Ovary (tissue), 7 donors: ENCODE measurements at regions not wholly inside any gene's neighbourhood (a gene's known extent, or its start where the extent isn't known, plus 50 kb on each side); places are given as distances from the start of the nearest gene placed in this dataset.

ENCODE experiments used
- DNase-seq, 5 donors: peaks; one replicate each; pipeline ENCODE4 v3.0.0-alpha.2; 2019 to 2020
- H3K27ac ChIP-seq, 2 donors: fragments of 200-600 bp; one replicate each; pipeline versions ENCODE4 v1.5.1 to v1.8.0; 2019 to 2022
- H3K27me3 ChIP-seq: fragments of 200-600 bp; one replicate; pipeline ENCODE4 v1.8.0; 2022
- H3K36me3 ChIP-seq: fragments of 200-600 bp; sonication (generic); one replicate; pipeline ENCODE4 v1.5.1; 2019
- H3K4me1 ChIP-seq: one replicate; pipeline ENCODE4 v1.8.1; 2013; ENCODE audit warnings: mild to moderate bottlenecking, moderate library complexity; ENCODE audit not compliant: insufficient read depth
- H3K4me3 ChIP-seq: fragments of 200-600 bp; sonication (generic); one replicate; pipeline ENCODE4 v1.5.1; 2017
- H3K9me3 ChIP-seq, 2 donors: fragments of 200-600 bp in 1 of 2; sonication (generic) in 1 of 2; one replicate each; pipeline versions ENCODE4 v1.5.1 to v1.8.1; 2013 to 2019; ENCODE audit warnings: mild to moderate bottlenecking in 1 of 2, moderate library complexity in 1 of 2
- EP300 ChIP-seq: sonication (generic); formaldehyde crosslinking; IDR thresholded peaks from one replicate; pipeline ENCODE4 v1.6.1; 2017; ENCODE audit warnings: antibody characterized with exemption
- POLR2A ChIP-seq: fragments of 450-650 bp; IDR thresholded peaks from one replicate; pipeline ENCODE4 v1.6.1; 2017; ENCODE audit warnings: antibody characterized with exemption, mild to moderate bottlenecking, moderate library complexity
- WGBS, 3 donors: extraction: QIAGEN DNeasy Blood & Tissue Kit in 1 of 3; methylation state at CpG; one replicate each; pipeline versions ENCODE4 v1.1.5 to v1.1.7; 2013 to 2017; 5-methylcytosine and 5-hydroxymethylcytosine counted together
- intact Hi-C, 4 donors: fragments of 100-400 bp; cut with DNase I; formaldehyde crosslinking; loops; one replicate each; pipeline versions ENCODE4 v1.11.0 to v1.15.1; 2022 to 2023
- TF ChIP-seq, protein P1 (sequence below), 3 donors: fragments of 450-650 bp in 2 of 3; fragments of 200-600 bp in 1 of 3; IDR thresholded peaks; one replicate each; pipeline versions ENCODE4 v1.5.1 to v1.8.0; 2016 to 2022; ENCODE audit warnings: antibody characterized with exemption in 3 of 3, mild to moderate bottlenecking in 1 of 3
- donor health status: DM: no; HTN: no; CAD: no; lungs with moderate emphysema.
- donor health status: DM: no; HTN: no; CAD: no.
- donor health status: Bipolar disorder and iron deficiency.
- donor health status: DM: no; HTN: no; CAD: no.
- donor health status: DM: yes; HTN: yes; CAD: no.

DNA sequence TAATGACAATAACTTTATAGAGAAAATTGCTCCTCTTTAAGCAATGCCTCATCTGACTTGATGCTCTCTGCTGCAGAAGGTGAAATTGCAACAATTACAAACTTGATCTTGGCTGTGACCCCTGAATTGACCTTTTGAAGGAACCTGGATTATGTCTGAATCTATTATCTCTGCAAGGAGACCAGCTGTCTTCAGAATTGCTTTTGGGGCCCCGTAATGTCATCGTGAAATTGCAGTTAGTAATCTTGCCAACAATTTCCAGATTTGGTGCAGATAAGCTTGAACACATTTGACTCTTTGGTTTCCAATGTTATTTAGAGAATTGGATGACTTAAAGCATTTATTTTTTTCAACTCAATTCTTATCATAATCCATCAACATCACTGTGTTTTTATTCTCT, 520.6 kb downstream of the CCSER2 start:
- Histone ChIP-seq H3K4me3 (no peak overlapping the region), H3K4me1 (no peaks in the 10 kb centered on the region), H3K27me3 (no peaks in the 10 kb centered on the region), H3K9me3 (no peaks in the 10 kb centered on the region), H3K27ac (no peak overlapping the region), H3K36me3 (no peaks in the 10 kb centered on the region)
- 33 to 54% (median 52%) methylated on average over 2 of the region's 2 CpGs for WGBS, 3 donors
- intact Hi-C loops: no loop called here
- no peak for TF ChIP-seq POLR2A
- TF ChIP-seq, protein P1, sequence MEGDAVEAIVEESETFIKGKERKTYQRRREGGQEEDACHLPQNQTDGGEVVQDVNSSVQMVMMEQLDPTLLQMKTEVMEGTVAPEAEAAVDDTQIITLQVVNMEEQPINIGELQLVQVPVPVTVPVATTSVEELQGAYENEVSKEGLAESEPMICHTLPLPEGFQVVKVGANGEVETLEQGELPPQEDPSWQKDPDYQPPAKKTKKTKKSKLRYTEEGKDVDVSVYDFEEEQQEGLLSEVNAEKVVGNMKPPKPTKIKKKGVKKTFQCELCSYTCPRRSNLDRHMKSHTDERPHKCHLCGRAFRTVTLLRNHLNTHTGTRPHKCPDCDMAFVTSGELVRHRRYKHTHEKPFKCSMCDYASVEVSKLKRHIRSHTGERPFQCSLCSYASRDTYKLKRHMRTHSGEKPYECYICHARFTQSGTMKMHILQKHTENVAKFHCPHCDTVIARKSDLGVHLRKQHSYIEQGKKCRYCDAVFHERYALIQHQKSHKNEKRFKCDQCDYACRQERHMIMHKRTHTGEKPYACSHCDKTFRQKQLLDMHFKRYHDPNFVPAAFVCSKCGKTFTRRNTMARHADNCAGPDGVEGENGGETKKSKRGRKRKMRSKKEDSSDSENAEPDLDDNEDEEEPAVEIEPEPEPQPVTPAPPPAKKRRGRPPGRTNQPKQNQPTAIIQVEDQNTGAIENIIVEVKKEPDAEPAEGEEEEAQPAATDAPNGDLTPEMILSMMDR (IDR thresholded peaks at IDR 0.05): no peak
- no peak for TF ChIP-seq EP300
- no peak for DNase-seq

DNA sequence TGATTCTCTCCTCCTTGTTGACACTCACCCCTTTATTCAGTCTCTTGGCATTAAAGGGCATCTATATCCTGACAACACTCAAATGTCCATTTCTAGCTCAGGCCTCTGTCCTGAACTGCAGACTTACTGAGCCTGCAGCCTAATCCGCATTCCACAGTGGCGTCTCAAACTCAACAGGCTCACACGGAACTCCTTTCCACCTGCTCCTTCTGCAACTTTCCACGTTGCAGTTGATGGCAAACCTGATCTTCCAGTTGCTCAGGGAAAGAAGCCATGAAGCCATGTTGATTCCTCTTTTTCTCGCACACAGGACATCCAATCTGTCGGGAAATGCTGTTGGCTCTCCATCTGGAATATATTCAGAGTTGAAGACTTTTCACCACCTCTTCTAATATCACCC, 522.4 kb downstream of the CCSER2 start:
- DNase-seq: no peak

DNA sequence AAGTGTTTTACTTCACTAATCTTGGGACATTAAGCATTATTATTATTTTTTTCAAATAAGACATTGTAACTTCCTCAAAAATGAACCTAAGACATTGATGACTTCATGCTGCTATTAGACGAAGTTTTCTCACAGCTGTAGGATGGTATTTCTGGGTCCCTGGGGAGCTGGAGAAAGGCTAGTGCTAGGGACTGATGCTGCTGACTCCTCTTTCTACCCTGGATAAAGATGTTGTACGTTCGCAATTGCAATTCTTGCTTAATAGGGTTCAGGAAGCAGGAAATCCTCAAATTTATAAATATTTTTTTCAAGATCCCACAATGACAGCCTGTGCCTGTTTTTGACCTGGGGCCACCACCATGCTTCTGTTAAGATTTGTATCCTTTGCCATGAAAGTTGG, 526.0 kb downstream of the CCSER2 start:
- no peak for TF ChIP-seq POLR2A
- no peak for TF ChIP-seq EP300
- TF ChIP-seq, protein P1 (IDR thresholded peaks at IDR 0.05): no peak
- WGBS, 3 donors: 55 to 58% (median 56%) methylated on average over 3 of the region's 3 CpGs
- no peak for DNase-seq
- intact Hi-C loops: no loop called here
- Histone ChIP-seq H3K4me3 (no peak overlapping the region), H3K27me3 (no peaks in the 10 kb centered on the region), H3K36me3 (no peaks in the 10 kb centered on the region), H3K9me3 (no peaks in the 10 kb centered on the region), H3K4me1 (no peaks in the 10 kb centered on the region), H3K27ac (no peak overlapping the region)

More for the DNA sequence above, 522.4 kb downstream of the CCSER2 start:
- no peak overlapping the region for H3K27ac ChIP-seq
- intact Hi-C loops: no loop called here
- no peak for TF ChIP-seq EP300
- TF ChIP-seq, protein P1 (IDR thresholded peaks at IDR 0.05): no peak
- TF ChIP-seq POLR2A: no peak
- no peak overlapping the region for H3K4me3 ChIP-seq
- no peaks in the 10 kb centered on the region for H3K36me3 ChIP-seq
- no peaks in the 10 kb centered on the region for H3K9me3 ChIP-seq
- H3K4me1 ChIP-seq: no peaks in the 10 kb centered on the region
- 83 to 92% (median 86%) methylated on average over 6 of the region's 6 CpGs for WGBS, 3 donors
- H3K27me3 ChIP-seq: no peaks in the 10 kb centered on the region

DNA sequence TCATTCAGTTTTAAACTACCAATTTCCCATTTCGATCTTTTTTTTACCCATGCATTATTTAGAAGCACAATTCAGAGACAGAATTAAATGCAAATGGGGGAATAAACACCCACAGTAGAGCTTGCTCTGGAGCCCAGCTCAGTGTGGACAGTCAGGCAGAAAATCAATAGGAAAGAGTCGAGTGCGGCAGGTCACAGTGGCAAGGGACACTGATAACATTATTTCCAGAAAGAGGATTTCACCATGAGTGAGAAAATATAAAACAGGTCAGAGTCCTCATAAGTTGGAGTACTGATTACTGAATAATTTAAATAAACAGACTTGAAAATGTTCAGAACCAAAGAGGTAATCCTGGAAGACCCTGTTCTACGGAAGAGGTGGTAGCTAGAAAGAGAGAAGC, 532.5 kb downstream of the CCSER2 start:
- H3K9me3 ChIP-seq: no peaks in the 10 kb centered on the region
- no peaks in the 10 kb centered on the region for H3K4me1 ChIP-seq
- H3K4me3 ChIP-seq: no peak overlapping the region
- no peak for TF ChIP-seq POLR2A
- TF ChIP-seq, protein P1 (IDR thresholded peaks at IDR 0.05): no peak
- no peak for TF ChIP-seq EP300
- no peaks in the 10 kb centered on the region for H3K27me3 ChIP-seq
- DNase-seq: no peak
- H3K36me3 ChIP-seq: no peaks in the 10 kb centered on the region
- 88 to 94% (median 90%) methylated on average over 4 of the region's 4 CpGs for WGBS, 3 donors
- intact Hi-C loops: no loop called here
- H3K27ac ChIP-seq: no peak overlapping the region

- no peaks in the 10 kb centered on the region for H3K36me3 ChIP-seq
- TF ChIP-seq EP300: no peak
- TF ChIP-seq, protein P1 (IDR thresholded peaks at IDR 0.05): no peak
- TF ChIP-seq POLR2A: no peak
Measured at GRCh38 chr10:84862551-84862950, 534.2 kb downstream of the CCSER2 start.

More at GRCh38 chr10:84862551-84862950, 534.2 kb downstream of the CCSER2 start:
- Histone ChIP-seq H3K9me3 (no peaks in the 10 kb centered on the region), H3K4me1 (no peaks in the 10 kb centered on the region), H3K27me3 (no peaks in the 10 kb centered on the region), H3K4me3 (no peak overlapping the region), H3K27ac (no peak overlapping the region)
- WGBS, 3 donors: 13 to 31% (median 26%) methylated on average over 1 of the region's 1 CpG
- no peak for DNase-seq
- intact Hi-C loops: loop anchor here in 1 of 4 donors (1.0 kb wide), 1 partner anchor 37 kb away; no protein-coding TSS in a partner anchor
